ENCODE measurements at regions not wholly inside any gene's neighbourhood (a gene's known extent, or its start where the extent isn't known, plus 50 kb on each side); places are given as distances from the start of the nearest gene placed in this dataset.
"Not testable (repeated sequence)": the region's sequence is repeated elsewhere in the genome, so short reads cannot be mapped to it uniquely, and the experiment has no call there.

DNA sequence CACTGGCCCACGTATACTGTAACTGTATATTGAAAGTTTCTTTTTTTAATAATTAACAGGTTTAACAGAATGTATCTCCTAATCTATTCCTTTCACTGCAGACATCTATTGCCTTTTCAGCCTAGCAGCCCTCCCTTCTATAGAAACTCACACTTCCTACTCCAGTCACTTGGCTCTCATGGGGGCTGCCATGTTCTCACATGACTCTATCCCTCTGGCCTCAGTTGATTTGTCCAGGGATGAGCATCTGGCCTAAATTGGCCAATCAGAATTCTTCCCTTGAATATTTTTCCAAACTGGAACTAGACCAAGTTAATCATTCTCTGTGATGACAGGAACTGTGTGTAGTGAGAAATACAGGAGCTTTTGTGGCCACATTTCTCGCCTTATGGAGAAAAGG lies 166.1 kb downstream of the DEFB131A start:
- TF ChIP-seq EP300, POLR2A, POLR2AphosphoS5 (IDR thresholded peaks at IDR 0.05): not testable (repeated sequence)
- TF ChIP-seq, protein P1, sequence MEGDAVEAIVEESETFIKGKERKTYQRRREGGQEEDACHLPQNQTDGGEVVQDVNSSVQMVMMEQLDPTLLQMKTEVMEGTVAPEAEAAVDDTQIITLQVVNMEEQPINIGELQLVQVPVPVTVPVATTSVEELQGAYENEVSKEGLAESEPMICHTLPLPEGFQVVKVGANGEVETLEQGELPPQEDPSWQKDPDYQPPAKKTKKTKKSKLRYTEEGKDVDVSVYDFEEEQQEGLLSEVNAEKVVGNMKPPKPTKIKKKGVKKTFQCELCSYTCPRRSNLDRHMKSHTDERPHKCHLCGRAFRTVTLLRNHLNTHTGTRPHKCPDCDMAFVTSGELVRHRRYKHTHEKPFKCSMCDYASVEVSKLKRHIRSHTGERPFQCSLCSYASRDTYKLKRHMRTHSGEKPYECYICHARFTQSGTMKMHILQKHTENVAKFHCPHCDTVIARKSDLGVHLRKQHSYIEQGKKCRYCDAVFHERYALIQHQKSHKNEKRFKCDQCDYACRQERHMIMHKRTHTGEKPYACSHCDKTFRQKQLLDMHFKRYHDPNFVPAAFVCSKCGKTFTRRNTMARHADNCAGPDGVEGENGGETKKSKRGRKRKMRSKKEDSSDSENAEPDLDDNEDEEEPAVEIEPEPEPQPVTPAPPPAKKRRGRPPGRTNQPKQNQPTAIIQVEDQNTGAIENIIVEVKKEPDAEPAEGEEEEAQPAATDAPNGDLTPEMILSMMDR (IDR thresholded peaks at IDR 0.05) = not testable (repeated sequence)

All from stomach (tissue), 4 donors.